ENCODE measurements at regions not wholly inside any gene's neighbourhood (a gene's known extent, or its start where the extent isn't known, plus 50 kb on each side); places are given as distances from the start of the nearest gene placed in this dataset.

DNA sequence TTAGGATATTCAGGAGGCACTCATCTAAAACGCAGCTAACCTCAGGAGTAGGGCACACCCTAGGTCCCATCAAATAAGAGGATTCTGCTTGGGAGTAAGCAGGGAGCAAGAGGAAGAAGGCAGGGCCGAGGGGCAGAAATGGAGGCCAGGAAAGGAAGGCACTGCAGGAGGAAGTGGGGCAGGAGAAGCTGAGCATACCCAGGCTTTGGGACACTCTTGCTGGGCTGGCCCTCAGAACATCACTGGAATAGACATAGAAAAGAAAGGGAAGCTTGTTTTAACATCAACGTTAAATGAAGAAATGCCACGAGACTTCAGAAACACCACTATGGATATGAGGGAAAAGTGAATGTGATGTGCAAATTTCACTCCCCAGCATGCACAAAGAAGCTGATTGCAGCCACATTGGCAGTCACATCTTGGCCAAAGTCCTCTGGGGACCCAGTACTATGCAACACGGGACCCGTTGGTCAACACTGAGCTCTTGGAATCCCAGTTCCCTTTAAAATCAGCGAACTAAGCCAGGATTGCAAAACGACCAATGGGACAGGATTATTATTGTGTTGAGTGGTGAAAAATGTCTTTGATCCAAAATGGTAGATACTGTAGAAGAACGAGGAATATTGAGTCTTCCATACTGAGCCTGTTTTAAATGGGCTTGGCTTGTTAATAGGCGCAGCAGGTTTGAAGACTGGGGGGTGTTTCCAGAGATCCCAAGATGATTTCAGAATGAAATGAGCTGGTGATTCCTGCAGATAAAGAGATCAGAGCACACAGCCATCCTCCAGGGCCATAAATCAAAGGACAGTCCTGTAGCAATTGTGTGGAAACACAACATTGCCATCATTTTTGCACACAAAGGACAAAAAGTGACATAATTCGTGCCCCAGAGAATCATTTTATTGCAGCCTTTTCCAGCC, 152.4 kb downstream of the TOMM20 start:
- no peak for DNase-seq (ENCODE audit: extremely low read depth in 1 of 2, low read depth in 1 of 2)

DNA sequence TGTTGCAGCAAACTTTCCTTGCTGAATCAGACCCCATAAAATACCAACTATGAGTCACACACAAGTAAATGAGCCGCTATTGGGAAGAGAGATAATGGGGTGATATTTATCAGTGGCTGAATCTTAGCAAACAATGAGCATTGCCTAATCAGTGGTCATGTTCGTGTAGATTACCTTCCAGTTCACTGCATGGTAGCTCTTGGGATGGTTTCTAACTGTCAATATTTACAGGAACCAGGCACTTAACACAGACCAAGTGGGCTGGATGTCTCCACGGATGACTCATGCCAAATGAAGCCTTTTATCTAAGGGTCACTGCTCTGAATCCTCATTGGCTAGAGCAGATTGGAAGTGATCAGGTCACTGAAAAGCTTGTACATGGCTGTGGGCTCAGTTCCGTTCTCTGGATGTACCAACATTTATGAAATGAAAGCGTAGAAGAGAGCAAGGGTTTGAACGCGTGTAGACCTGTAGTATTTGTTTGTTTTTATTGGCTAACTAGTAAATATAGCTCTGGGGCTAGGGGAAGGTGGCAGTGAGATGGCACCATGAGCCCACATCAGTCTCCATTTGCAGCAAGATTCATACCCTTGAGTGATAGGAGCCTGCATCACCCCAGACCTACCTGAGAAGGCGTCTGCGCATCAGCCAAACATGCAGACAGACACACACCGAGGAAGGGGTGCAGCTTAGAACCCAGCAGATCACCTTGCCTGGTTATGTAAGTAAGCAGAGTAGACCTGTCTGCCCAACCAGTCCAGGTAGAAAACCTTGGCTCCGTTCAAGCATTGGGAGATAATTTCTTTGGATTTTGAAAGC, 153.3 kb downstream of the TOMM20 start:
- DNase-seq (ENCODE audit: extremely low read depth in 1 of 2, low read depth in 1 of 2) = no peak

DNA sequence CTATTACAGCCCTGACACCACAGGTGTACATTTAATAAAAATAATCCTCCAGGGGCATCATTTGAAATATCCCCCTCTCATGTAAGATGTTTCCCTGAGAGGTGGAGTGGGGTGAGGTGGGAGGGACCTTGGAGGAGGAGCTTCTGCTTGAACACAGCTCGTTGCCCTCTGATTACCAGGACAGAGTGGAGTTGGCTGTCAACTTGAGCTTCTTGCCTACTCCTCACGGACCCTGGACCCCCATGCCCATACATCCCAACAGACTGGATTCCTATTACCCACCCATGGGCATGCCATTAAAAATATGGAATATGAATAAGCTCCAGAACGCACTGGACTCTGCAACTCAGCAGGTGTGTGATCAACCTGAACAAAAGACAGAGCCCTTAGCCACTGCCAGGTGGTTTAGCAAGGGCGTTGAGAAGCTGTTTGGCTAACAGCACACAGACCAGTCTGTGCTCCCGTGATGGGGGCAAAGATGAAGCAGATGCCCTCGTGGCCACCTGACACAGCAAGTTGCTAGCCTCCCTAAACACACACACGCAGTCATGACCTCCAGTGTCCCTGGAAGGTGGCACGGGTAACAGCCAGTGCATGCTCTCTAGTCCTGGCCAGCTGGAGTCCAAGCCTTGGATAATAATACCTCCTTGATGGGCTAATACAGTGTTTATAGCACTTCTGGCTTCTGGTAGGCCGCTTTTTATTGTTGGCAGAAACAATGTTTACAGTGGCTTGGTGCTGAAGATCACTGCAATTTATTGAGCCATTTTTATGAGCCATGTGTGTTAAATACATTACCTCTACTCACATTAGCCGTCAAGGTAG, 155.0 kb downstream of the TOMM20 start:
- DNase-seq (ENCODE audit: extremely low read depth in 1 of 2, low read depth in 1 of 2) = no peak

DNA sequence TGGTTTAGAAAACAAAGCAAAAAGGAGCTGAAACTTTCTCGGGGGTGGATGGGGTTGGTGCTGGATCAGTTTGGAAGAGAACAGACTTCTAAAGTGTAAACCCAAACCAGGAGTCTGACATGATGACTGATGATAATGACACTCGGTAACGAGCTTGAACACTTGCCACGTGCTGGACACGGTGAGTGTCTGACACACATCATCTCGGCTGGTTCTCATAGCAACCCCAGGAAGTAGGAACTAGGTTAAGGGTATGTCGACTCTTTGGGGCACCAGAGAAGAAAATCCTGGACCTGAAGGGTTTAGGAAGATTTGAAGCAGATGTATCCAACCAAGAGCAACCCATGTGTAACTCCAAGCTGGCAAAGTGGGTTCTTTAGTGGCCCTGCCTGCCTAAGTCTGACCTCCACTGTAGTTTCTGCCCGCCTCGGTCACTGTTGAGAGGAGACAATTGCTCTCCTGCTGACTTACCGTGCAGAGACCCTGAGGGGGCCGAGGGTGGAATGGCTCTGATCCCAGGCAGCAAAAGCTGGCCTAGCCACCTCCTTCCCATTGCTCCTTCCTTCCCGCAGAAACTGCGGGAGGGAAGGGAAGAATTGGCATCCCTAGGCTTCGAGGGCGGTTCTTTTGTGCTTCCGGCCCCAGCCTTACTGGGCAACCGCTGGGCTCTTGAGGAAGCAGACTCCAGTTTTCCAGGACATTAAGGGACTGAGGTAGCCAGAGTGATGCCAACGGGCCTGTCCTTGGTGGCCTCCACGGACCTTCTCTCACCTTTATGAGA, 156.0 kb downstream of the TOMM20 start:
- no peak for DNase-seq (ENCODE audit: extremely low read depth in 1 of 2, low read depth in 1 of 2)

DNA sequence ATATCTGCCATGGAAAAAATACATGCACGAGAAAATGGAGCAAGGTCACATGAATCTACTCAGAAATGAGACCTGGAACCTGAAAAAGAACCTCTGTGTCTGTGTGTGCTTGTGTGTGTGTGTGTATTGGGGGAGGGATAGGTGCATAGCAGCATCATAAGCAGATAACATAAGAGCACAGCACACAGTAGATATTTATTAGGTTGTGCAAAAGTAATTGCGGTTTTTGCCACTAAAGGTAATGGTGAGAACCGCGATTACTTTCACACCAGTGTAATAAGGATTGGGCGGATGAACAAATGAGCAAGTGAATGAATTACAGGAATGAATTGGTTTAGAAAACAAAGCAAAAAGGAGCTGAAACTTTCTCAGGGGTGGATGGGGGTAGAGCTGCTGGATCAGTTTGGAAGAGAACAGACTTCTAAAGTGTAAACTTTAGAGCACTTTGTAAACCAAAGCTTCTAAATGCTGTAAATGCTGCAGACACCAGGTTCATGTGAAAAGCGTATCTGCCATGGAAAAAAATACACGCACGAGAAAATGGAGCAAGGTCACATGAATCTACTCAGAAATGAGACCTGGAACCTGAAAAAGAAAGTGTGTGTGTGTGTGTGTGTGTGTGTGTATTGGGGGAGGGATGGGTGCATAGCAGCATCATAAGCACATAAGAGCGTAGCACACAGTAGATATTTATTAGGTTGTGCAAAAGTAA, 156.9 kb downstream of the TOMM20 start:
- DNase-seq (ENCODE audit: extremely low read depth in 1 of 2, low read depth in 1 of 2) = no peak

DNA sequence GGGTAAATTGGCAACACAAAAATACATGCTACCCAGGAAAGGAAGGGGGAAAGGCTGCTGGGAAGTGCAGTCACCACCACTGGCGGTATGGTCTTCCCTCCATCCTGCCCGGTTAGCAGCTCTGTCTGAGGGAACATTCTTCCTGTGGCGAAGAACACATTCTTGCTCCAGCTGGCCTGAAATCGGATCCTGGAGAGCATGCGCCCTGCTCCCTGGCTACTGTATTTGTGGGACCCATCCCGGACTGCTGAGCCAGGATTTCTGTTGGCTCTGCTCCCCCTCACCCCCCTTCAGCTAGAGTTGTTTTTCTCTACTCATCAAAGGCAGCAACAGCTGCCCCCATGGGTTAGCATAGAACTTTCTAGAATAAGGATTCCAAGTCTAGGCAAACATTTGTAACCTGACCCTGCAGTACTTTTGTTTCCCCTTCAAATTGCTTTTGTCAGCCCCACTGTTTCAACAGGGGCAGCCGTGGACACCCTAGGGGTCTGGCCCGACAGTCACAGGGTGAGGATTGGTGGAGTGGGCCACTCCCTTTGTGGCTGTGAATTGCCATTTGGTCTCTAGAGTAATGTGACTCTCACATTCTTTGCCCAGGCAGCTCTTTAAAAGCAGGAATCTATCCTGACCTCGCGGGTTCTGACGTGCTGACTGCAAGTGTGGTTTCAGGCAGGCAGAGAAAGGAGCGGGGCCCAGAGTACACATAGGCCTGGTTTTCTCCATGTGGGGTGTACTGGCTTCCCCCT, 157.7 kb downstream of the TOMM20 start:
- no peak for DNase-seq (ENCODE audit: extremely low read depth in 1 of 2, low read depth in 1 of 2)

DNA sequence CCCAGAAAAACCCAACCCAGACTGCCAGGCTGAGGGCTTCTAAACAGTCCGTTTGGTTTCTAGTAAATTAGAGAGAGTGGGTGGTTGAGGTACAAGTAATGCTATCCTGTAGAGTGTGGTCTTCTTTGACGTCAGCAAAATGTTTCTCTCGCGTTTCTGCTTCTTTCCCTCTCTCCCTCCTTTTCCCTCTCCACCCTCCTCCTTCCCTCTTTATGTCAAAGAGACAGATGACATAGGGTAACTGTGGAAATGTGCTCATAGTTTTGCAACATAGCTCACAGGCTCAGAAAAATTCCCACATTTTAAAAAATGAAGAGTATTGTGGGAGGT, 158.3 kb downstream of the TOMM20 start:
- DNase-seq (ENCODE audit: extremely low read depth in 1 of 2, low read depth in 1 of 2) = no peak

DNA sequence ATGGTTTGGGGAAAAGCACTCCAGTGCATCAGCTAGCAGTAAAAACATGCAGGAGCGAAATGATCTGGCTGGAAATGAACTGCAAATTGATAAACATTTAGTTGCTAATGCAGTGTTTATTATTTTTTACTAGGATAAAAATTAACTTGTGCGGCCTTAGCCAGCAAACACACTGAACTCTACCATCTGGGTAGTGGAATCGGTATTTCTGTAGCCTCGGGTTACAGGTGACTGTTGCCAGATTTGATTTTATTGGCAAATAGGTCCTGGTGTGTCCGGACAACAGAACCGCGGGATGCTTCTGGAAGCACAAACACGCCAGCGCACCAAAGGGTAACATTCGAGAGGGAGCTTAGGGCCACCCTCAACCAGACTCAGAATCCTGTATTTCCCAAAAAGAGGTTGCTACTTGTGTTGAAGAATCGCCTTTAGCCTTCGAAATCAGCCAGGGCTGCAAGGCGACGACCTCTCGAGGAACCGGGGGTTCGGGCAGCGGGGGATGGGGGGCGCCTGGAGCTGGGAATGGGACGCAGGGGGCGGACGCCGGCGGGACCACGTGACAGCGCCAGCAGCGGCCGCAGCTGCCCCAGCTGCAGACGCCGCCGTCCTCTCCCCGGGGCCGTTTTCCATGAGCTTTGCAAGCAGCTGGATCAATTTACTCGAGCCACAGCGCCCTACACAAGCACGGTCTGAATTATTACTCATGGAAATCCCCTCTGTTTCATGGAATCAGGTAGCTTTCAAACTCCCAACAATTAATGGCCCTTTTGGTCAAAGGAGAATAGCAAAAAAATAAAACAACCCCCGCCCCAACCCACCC, 158.8 kb downstream of the TOMM20 start:
- no peak for DNase-seq (ENCODE audit: extremely low read depth in 1 of 2, low read depth in 1 of 2)

DNA sequence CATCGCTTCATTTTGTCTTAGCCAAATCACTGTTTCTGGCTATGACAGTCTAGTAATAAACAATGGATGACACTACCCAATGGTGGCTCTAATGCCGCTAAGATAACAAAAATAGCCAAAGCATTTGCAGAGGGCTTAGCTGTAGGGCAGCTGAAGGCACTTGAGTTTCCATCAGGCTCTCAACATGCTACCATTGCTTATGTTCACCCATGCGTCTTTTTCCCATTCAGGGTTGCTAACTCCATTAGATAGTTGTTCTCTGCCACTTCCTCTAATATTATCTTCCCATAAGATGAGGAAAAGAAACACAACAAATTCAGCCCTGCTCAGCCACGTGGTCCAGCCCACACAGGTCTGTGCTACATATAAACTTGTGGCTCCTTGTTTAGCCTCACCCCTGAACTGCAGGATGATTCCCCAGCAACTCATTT, 159.6 kb downstream of the TOMM20 start:
- no peak for DNase-seq (ENCODE audit: extremely low read depth in 1 of 2, low read depth in 1 of 2)

DNA sequence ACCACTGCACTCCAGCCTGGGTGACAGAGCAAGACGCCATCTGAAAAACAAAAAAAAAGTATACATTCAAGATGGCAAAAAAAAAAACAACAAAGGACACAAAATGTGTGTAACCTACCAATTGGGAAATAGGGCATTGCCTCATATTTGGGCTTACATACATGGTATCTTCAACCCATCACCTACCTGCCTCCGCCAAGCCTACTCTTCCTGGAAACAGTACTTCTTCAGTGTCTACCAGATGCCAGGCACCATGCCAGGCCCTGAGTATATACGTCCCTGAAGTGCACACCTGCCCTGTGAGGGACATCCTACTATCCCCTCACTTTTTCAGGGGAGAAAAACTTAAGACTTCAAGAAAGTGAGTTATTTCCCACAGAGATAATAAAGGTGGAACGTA, 160.2 kb downstream of the TOMM20 start:
- DNase-seq (ENCODE audit: extremely low read depth in 1 of 2, low read depth in 1 of 2) = no peak

DNA sequence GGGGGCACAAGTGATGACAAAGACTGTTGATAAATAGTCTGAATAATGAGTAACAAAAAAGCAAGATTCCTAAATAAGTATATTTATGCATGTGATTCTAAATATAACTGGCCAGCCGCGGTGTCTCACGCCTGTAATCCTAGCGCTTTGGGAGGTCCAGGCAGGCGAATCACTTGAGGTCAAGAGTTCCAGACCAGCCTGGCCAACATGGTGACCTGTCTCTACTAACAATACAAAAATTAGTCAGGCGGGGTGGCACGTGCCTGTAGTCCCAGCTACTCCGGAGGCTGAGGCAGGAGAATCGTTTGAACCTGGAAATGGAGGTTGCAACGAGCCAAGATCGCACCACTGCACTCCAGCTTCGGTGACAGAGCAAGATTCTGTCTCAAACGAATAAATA, 161.5 kb downstream of the TOMM20 start:
- no peak for DNase-seq (ENCODE audit: extremely low read depth in 1 of 2, low read depth in 1 of 2)

DNA sequence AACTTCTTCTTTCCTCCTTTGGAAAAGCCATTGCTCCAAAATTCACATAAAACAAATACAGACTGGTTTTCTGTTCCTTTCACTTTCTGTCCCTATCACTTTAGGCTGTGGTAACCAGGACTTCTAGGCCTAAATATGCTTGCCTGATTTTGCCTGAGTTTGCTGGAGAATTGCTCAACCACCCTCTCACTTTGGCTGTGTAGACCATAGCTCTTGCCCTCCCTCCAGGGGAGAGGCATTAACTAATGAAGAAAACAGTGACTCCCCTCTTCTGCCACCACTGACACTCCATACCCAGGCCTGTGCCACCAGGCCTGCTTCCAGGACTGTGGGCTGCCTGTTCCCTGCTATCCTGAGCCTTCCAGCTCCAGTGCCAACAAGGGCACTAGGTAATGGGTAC, 163.5 kb downstream of the TOMM20 start:
- no peak for DNase-seq (ENCODE audit: extremely low read depth in 1 of 2, low read depth in 1 of 2)

DNA sequence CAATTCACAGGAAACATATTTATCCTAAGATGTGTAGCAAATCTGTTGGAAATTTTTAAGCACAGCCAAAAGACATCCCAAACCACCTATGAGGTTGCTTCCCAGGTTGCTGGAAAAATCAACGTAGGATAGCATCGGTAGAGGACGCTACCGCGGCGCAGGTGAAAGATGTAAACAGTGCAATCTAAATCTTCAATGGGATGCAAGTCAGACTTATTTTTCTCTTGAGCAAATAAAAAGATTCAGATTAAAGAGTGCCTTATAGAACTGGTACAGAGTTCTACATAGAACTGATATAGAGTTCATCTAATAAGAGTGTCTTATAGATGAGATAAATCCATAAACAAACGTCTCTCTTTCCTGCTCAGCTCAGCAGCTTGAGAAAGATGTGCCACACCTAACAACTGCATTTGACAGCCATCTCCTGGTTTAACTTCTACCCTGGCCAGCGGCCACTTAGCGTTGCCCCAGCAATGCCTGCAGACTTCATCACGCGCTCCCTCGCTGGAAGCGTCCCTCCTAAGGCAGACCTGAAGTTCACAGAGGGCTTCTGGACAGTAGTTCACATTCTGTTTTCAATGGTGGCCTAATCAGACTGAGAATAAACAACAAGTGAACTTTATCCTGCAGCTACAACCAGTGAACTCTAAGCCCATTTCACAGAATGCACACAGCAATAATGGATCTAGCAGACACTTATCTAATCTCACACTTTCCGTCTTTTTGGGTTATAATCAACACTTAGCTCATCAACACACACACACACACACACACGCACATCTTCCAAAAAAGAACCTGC, 164.5 kb downstream of the TOMM20 start:
- DNase-seq (ENCODE audit: extremely low read depth in 1 of 2, low read depth in 1 of 2) = no peak

DNA sequence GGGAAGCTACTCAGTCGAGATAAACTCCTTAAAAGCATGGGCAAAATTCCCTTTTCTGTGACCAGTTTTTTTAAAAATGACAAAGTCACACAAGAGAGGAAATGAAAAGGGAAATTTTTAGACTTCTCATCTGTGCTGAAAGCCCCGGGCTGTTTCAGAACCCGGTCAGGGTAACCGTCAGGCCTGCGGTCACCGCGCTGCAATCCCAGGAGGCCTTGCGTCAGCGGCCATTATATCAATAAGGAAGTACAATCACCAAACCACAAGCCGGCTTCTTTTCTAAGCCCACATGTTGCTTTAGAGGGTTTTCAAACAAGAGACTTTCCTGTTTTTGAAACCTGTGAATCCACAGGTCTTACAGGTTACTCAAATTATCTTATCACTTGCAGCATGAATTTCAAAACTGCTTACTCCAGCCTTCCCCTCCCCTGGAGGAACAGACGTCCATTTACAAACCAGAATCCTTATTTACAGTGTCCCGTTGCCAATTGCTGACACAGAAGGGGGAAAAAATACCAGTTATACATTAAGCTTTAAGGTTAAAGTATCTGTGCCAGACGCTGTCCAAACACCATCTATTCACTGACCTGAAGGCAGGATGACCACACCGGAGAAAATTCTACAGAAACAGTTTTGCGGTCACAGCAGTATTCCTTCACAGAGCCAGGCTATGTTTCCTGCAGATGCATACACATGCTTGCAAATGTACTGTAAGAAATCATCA, 165.3 kb downstream of the TOMM20 start:
- DNase-seq (ENCODE audit: extremely low read depth in 1 of 2, low read depth in 1 of 2) = peak; percentile 80 to 92

DNA sequence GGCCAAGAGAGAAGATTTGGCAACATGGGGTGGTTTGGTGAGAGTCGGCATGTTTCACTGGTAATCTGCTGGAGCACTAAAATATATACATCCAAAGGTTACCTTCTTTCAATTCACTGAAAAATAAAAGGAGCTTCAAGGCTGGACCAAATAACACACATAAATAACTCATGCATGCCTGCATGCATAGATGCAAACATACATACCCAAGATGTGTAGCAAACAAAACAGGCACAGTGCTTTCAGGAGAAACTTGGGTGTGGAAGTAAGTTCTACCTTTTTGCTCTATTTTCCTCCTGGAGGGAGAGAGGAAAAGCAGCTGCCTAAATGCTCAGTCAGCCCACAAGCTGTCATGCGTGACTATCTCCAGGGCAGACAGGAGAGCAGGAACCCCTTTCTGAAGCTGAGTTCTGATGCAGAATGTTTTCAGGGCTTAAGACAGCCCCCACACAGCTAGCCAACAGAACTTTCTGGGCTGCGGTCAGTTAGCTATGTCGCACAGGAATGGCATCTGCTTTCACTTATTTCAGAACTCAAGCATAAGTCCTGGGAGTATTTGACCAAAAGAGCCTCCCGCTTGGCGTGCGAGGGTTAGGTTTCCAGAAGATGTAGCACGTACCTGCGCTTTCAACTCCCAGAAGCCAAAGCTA, 166.2 kb downstream of the TOMM20 start:
- DNase-seq (ENCODE audit: extremely low read depth in 1 of 2, low read depth in 1 of 2) = peak in 1 of 2 donors; percentile 36

Measured in stimulated activated CD8-positive, alpha-beta memory T cell treated with anti-CD3 and anti-CD28 coated beads, Interleukin-7, amount 100 ng/mL, for 48 hours (primary cell).